Right lobe of liver (tissue), 4 donors: ENCODE measurements at regions not wholly inside any gene's neighbourhood (a gene's known extent, or its start where the extent isn't known, plus 50 kb on each side); places are given as distances from the start of the nearest gene placed in this dataset.

ENCODE experiments used
- POLR2A ChIP-seq: fragments of 450-650 bp; IDR thresholded peaks from one replicate; pipeline ENCODE4 v1.6.1; 2017; ENCODE audit warnings: antibody characterized with exemption, mild to moderate bottlenecking
- TF ChIP-seq, protein P1 (sequence below), 4 donors: fragments of 200-600 bp in 3 of 4; fragments of 450-650 bp in 1 of 4; IDR thresholded peaks; one replicate each; pipeline versions ENCODE4 v1.5.1 to v1.8.0; 2016 to 2022; ENCODE audit warnings: antibody characterized with exemption in 4 of 4, mild to moderate bottlenecking in 2 of 4
- donor health status: DM: no; HTN: no; CAD: no.
- donor health status: DM: no; HTN: no; CAD: no.
- donor health status: DM: no; HTN: yes; CAD: no.

DNA sequence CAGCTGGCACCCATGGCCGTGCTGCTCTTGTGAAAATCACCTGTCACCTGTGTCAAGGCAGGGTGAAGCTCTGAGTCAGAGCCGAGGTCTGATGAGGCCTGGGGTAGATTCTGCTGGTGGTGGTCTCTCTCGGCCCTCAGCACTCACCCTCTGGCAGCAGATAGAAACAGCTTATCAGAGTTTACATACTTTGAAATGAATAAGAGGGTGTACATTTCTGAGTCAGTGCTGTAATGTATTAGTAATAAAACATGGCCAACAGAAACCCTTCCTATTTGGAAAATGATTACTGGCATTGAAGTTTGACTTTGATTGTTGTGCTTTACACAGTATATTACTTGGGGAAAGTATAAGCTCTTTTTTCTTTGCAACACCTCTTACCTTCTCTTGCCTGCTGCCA lies 228.8 kb downstream of the SNX10 start:
- no peak for TF ChIP-seq POLR2A
- TF ChIP-seq, protein P1, sequence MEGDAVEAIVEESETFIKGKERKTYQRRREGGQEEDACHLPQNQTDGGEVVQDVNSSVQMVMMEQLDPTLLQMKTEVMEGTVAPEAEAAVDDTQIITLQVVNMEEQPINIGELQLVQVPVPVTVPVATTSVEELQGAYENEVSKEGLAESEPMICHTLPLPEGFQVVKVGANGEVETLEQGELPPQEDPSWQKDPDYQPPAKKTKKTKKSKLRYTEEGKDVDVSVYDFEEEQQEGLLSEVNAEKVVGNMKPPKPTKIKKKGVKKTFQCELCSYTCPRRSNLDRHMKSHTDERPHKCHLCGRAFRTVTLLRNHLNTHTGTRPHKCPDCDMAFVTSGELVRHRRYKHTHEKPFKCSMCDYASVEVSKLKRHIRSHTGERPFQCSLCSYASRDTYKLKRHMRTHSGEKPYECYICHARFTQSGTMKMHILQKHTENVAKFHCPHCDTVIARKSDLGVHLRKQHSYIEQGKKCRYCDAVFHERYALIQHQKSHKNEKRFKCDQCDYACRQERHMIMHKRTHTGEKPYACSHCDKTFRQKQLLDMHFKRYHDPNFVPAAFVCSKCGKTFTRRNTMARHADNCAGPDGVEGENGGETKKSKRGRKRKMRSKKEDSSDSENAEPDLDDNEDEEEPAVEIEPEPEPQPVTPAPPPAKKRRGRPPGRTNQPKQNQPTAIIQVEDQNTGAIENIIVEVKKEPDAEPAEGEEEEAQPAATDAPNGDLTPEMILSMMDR (IDR thresholded peaks at IDR 0.05), result no peak
